NCI-H1092 treated with DMSO at 0.1 percent for 48 hours (cell line): ENCODE measurements at regions not wholly inside any gene's neighbourhood (a gene's known extent, or its start where the extent isn't known, plus 50 kb on each side); places are given as distances from the start of the nearest gene placed in this dataset.

ENCODE experiments used
- DNase-seq: peaks from one replicate; lab custom pipeline; 2025; lab: John Stamatoyannopoulos, UW

DNA sequence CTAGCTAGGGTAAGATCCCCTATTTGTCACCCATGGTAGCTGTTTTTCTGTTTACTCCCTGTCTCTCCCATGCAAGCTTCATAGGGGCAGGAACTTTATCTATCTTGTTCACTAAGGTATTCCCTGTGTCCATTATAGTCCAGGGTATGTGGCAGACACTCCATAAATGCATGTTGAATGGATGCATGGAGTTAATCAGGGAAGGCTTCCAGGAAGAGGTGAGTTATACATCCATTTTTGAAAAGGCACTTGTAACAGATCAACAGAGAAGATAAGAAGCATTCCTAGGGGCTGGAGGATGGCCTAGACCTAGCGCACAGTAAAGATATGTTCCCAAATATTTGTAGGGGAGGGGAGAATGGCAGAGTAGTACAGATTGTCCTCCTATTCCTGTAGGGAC is 130.3 kb downstream of the BUD13 start:
- DNase-seq = no peak

DNA sequence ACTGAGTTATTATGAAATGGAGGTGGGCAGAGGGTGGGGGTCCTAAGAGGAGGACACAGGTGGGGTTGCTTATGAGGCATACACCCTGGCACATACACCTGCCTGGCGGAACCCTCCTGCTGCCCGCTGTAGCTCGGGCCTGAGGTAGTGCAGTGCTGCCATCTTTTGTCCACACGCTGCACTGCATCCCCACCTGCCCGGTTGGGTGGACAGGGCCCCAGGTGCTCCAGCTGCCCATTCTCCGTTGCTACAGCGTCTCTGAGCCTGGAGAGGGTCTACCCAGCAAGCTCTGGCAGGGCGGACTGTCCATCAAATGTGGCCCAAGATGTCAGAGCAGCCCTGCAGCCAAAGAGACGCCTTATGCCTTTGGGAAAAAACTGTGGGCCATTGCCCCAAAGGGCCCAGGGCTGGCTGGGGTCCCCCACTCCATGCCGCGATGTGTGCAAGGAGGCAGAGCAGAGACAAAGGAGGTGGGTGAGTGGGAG is 131.2 kb downstream of the BUD13 start:
- peak; percentile 68 for DNase-seq

DNA sequence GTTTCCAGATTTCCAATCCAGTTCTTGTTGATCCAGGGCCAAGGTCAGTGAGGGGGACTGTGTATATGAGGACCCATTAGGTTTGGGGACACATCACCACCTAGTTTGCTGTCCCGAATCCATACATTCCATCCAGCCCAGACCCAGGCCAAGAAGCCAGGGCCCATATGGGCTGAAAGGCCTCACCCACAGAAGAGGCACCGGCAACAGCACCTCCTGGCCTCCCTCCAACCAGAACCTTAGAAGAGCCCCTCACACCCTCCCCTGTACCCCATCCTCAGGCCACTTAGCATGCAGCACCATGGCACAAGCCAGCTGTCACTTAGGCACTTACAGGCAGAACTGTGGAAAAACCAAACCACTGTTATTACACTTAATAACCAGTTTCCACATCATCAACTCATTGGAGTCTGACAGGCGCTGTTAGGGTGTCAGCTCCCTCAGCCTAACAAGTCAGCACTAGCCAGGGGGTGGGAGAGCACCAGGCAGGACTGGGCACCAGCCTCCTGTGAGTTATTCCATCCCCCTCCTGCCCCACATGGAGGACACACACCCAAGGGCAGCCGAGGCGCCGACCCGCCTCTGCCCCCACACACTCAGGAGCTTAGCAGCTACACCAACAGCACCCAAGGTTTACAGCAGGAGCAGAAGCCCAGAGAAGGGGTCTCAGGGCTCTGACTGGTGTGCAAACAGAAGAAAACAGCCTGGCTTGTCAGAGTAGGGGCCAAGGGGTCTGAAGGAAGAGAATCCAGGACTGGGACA is 132.0 kb downstream of the BUD13 start:
- peak; percentile 22 for DNase-seq

DNA sequence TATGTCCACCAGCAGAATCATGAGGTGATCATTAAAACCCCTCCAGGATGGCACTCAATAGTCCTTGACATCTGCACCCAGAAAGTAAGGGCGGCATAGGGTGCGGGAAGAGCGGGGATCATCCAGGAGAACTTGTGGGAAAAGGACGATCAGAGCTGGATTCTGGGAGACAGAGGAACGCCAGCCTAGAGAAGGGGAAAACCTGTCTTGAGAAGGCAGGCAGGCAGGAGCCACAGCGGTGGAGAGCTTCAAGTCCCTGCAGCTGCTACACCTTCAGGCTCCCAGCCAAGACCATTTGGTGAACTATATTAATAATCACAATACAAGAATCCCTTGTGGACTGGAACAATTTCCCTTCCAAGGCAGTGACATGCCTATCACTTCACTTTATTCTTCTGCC is 134.3 kb downstream of the BUD13 start:
- peak; percentile 9 for DNase-seq

DNA sequence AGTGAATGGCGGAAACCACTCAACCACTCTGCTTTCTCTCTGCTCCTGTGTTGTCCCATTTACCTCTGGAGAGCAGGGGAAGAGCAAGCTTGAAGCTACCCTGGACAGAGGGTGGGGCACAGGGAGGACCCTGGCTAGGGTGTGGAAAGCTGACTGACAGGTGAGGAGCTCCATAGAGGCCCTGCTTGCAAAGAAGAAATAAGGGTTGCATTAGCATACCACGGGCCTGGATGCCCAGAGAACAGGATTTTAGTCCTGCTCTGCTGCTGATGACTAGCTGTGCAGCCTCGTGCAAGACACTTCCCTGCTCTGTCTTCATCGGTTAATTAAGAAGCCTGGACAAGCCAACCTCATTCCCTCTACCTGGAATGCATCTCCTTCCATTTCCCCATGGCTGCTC is 135.0 kb downstream of the BUD13 start:
- no peak for DNase-seq

DNA sequence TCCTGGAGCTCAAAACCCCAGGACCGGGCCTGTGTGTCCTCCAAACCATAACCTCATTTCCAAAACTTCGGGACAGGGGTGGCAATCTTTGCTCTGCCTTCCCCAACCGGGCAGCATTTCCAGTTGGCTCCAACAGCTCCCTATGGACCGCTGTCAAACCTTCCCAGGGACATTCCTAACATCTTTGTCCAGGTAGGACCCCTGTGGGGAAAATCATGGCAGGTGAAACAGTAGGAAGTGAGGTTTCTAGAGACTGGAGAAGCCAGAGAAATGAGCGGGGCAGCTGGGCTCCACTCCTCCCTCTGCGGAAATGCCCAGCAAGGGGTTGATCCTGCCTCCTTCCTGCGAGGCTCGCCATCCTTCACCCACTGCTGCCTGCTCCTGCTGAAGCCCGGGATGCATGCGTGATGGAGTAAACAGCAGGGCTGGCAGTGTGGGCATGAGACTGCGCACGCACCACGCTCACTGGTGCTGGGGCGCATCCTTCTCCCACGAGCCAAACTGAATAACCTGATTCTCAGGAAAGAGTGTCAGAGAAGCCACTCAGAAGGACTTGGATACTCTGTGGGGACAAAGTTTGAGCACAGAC is 136.4 kb downstream of the BUD13 start:
- no peak for DNase-seq

DNA sequence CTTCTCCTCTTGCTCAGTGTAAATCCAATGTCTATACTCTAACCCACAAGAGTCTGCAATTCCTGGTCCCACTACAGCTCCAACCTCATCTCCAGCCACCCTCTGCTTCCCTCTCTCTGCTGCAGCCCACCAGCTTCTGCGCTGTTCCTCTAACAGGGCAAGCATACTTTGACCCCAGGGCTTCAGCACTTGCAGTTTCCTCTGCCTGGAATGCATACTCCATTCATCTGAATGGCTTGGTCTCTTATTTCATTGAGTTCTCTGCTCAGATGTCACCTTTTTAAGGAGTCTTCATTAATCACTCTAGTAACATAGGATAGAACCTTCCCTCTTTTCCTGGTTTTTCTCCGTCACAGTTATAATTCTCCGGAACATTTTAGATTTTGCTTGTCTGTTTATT is 141.6 kb downstream of the BUD13 start:
- DNase-seq = no peak

DNA sequence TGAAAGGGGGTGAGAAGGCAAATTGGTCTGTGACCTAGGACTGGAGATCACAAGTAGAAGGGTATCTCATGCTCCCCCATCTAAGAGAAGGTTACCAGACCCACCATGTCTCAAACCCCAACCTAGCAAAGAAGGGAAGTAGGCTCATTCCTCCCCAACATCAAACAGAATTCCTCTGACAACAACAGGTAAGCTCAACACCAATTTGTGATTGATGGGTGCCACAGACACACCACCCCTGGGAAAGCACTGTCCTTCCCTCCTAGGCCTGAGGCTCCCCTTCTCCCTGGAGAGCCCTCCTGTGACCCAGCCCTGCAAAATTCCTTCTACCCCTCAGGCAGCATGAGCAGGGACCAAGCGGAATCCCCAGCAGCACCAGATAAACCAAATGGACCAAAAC is 154.3 kb downstream of the BUD13 start:
- DNase-seq = no peak

DNA sequence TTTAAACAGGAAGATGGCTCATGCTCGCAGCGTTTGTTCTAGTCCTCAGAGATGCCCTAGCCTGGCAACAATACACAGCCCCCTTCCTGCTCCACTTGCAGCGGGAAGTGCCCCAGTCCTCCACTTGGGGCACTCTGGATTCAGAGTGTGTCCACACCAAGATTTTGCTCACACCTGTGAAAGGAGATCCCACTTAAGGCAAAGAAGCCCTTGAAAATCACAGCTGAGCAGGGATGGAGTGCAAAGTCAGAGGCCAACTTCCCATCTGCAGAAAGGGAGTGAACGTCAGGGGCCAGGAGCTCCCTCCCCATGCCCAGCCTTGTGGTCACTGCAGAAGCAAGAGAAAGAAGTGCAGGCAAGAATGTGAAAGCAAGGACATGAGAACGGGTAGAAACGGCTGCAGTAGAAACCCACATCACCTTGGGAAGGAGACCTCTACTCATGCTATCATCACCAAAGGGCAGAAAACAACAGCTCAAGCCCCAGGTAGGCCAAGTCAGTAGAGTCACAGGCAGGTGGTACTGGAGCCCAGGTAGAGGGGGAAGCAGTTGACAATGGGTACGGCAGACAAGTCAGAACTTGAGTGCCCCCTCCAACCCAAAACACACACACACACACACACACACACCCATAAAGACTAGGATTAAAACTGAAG is 157.4 kb downstream of the BUD13 start:
- DNase-seq = no peak

DNA sequence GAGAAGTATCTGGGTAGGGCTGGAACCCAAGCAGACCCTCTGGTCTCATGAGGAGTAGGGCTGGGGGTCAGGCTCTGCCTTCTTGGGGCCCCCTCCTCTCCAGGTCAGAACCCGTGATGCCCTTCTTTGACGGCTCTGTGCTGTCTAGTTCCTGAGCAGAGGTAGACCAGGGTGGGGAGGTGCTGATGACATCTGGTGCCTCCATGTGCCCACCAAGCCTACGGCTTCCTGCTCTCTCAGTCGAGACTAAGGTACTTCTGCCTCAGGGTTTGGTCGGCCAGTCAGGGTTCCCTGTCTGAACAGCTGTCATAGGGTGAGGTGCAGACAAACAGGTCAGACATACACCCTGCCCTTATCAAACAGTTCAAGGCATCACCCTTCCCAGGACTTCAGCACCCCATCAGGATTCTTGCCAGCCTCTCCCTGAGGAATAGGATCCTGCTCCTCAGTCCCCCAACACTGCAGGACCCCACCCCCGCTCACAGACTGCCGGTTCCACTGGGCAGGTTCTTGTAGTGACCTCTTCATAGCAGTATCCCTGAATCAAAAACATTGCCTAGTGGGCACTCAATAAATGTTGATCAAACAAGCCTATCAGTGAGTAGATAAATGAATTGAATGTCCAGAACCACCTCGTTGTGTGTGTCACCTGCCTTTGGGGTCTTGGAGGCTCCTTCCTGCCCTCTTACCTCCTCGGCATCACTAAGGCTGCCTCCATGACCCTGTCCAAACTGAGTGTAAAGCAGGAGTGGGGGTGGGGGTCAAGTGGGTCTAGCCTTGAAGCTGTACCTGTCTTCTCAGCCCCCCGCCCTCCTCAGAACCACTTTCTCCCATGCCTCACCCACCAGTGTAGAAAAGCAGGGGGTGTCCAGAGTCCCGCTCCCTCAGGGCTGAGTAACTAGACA is 158.2 kb downstream of the BUD13 start:
- DNase-seq = no peak

DNA sequence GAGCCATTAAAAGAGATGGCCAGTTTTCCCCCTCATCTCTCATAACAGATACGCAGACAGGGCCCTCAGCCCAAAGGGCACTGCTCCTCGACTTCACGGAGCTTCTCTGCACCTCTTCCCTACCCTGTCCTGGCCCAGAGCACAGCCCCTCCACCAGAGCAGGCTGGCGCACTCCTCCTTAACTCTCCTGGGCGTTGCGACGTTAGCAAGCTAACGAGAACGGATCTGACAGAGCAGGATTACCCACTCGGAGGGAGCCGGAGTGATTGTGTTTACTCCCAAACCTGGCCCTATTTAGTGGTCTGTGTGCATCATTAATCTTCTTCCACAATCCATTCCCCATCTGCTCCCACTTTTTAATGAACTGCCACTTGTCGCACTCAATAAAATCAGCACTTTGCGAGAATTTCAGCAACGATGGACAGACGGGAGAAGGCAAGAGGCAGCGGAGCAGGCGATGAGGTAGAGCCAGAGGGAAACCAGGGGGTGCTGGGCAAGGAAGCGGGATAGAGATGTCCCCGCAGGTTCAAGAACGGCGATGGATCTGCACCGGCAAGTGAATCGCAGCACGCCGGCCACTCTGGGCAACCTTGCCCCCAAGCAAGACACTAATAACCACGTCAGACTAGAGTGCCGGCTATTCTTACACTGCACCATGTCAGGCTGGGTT is 159.4 kb downstream of the BUD13 start:
- DNase-seq = peak; percentile 45

DNA sequence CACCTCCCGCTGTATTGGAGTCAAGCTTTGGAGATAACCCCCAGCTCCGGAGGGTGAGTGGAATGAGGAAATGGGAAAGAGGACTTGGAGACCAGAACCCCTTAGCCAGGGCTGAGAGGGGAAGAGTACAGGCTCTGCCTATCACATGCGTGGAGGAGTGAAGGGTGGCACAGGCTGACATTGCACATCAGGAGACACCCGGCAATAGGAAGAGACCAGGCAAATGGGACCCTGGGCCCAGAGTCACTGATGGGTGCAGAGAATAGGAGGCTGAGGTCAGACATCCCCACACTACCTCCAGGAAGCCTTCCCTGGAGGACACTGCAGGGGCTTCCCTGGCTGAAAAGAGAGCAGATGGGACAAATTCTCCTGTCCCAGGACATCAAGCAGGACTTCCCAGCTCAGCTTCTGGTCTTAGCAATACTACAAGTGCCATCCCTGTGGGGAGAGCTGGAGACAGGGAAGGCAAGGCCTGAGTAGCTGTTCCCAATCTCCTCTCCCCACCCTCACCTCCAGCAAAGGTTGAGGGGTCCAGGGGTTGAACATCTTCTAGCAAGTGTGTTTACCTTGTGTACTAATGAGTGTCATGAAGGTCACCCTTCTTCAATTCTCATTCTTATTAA is 160.7 kb downstream of the BUD13 start:
- DNase-seq = no peak

DNA sequence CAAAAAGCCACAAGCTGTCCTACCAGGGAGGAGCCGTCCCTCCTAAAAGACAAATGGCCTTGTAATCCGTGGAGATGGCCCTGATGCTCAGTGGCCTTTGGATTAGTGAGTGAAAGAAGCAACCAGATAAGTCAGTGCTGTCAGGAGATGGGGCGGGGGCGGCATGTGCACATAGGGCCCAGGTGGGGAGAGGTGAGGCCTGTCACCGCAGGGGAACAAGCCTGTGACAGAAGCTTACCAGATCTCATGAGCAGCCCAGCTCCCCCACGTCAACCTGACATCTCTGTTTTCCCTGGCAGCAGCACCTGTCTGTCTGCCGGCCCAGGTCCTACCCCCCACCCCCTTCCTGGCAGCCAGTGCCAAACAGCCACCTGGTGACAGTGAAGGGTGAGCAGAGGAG is 162.6 kb downstream of the BUD13 start:
- DNase-seq = peak; percentile 54

DNA sequence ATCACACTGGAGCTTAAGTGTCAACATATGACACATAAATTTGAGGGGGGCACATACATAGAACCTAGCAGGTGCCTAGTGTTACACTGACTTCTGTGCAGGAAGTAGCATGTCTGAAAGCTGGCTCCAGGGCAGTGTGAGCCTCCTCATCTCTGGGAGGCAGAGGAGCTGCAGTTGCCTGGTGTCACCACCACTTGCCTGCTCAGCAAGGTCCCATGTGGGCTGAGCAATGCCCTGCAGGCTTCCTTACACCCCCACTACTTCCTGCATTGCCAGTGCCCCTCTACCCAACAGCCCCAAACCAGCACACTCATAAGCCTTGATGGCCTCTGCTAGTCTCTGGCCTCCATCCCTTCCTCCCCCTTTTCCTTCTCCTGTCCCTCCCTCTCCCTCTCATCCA is 165.8 kb downstream of the BUD13 start:
- DNase-seq = no peak

DNA sequence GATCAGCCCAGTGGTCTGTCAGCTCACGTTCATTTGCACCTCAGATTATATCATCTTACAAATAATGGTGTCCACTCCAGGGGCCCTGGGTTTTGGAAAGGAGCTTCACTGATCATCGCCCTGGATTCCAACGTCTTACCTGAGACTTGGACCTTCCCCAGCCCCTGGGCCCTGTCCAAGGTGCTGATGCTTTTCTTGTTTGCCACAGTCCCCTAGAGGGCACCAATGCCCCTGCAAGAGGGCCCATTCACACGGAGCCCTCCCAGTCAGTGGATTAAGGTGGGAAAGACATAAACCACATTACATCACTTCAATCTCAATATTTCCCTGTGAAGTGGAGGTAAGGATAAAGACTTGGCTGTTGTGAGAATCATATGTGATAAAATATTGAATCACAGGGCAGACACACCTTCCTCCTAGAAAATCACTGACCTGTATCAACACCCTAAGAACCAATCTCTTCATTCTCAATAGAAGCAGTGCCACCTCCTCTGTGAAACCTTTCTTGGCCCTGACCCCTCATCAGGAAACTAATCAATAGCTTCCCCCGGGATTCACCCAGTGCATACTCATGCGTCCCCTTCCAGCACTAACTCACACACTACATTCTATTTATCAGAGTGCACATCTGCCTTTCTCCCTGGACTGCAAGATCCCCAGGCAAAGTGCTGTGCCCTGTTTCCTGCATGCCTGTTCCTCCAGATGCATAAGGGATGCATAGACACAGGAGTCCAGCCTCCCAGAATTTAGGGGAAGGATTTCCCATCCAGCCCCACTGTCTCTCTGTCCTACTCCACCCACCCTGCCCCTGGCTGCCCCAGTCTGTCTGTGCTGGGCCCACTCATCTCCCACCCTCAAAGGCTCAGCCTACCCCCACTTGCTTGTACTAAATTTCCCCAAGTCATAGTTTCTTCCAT is 167.0 kb downstream of the BUD13 start:
- peak; percentile 35 for DNase-seq

DNA sequence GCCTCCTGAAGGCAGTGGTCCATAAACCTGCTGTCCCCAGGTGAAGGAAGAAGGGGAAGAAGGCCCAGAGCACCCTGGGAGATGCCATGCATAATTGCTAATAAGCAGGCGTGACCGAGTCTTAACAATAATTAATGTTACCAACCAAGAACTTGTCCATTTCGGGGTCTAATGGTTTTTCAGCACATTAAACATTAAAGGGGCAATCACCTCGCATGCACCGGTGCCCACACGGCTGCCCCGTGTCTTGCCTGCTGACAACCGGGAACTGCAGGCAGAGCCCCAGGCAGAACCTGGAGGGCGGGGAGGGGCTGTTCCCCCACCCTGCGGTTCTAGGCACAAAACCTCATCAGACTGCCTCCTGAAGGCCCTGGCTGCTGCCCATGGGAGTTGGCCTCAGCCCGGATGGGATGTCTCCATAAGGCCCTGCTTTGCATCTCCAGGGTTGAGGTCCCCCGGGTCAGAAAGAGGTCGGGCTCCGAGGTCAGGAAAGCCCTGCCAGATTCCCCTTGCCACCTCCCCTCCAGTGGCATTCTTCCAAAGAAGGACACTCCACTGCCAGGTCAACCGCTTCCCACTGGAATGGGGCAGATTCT is 169.0 kb downstream of the BUD13 start:
- DNase-seq = no peak

DNA sequence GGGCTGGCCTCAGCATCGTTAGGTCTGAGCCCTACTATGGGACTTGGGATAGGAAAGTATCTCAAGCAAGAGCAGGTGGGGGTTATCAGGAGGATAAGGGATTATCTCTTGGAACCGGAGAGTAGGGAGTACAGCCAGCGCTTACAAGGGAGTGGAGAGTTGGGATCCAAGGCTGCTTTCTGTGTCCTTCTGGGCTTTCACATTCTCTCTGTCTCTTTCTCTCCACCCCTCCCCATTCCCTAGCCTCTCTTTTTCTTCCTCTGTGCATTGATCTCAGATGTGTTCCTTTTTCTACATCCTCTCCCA is 170.2 kb downstream of the BUD13 start:
- no peak for DNase-seq

DNA sequence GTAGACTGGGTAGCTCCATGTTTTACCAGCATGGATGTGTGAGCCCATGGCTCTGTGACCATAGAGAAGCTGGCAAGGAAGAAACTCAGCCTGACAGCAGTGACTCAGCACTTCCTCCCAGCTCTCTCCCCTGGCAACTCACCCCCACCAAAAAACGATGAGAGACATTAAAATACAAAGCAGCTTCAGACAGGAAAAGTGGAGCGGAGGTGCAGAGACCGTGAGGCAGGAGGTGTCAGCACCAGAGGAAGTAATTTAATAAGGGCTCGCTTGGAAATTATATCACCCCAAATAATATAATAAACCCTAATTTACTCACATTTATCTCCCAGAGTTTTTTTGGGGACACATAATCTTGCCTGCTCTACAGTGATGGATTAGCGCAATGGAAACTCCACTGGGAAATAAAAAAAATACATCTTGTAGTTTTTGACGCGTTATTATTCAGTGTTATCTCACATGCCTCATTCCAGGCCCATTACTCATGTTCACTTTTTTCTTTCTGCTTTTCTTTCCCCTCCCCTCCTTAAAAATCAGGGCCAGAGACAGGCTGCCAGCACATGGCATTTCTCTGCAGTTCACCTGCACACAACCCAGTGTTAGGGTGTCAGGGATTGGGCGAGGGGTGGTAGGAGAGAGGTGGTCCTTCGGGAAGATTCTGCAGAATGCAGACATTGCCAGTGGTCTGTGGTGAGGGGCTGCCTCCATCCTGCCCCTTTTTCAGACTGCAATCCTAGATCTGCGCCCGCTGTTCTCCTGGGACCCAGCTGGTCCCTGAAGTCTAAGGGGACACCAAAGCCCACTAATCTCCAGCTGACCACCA is 170.8 kb downstream of the BUD13 start:
- no peak for DNase-seq

DNA sequence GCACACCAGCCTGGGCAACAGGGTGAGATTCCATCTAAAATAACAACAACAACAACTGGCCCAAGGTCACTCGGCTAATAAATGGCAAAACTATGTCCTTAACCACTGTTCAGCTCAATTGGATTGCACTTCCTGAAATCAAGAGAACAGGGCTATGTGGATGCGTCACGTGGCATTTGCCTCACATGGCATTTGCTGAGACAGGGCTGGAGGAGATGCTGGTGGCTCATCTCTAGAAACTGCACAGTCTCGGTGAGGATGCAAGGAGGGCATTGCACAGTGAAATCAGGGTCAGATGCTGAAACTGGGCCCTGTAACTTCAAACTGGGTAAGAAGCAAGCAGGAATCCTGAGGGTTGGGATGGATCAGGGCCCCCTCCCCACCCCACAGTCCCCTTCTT is 171.9 kb downstream of the BUD13 start:
- DNase-seq = no peak
